PC-3 (cell line): ENCODE measurements at regions not wholly inside any gene's neighbourhood (a gene's known extent, or its start where the extent isn't known, plus 50 kb on each side); places are given as distances from the start of the nearest gene placed in this dataset.

ENCODE experiments used
- CTCF ChIP-seq: fragments of 300-600 bp; sonication (generic); conservative IDR thresholded peaks from 2 replicates; pipeline ENCODE4 v1.5.1; 2017; ENCODE audit warnings: antibody characterized with exemption, low read depth, mild to moderate bottlenecking, low read length
- EZH2 ChIP-seq: fragments of 300-600 bp; sonication (generic); IDR thresholded peaks from one replicate; pipeline ENCODE4 v1.6.1; 2017; ENCODE audit warnings: antibody characterized with exemption, mild to moderate bottlenecking, low read length; ENCODE audit not compliant: unreplicated experiment

- TF ChIP-seq CTCF (no peak), EZH2 (no peak)
Measured at GRCh38 chr14:38021861-38022260, 185.8 kb upstream of the SSTR1 start.
